Neural progenitor cell (in vitro differentiated cells): ENCODE measurements at regions not wholly inside any gene's neighbourhood (a gene's known extent, or its start where the extent isn't known, plus 50 kb on each side); places are given as distances from the start of the nearest gene placed in this dataset.

Experiments used
- DNase-seq: peaks from one replicate; pipeline ENCODE4 v3.0.0-alpha.2; 2016; ENCODE audit warnings: low spot score
- H2AFZ ChIP-seq: fragments of 200-600 bp; sonication (generic); replicated peaks from 2 replicates; pipeline ENCODE4 v1.6.1; 2016; ENCODE audit warnings: antibody characterized with exemption
- H3F3A ChIP-seq: fragments of 200-600 bp; sonication (generic); 2 replicates; pipeline ENCODE4 v1.6.1; 2016; ENCODE audit warnings: antibody characterized with exemption, low read depth
- H3K27ac ChIP-seq: fragments of 200-600 bp; sonication (generic); 2 replicates; pipeline ENCODE4 v1.5.1; 2016; ENCODE audit warnings: mild to moderate bottlenecking
- H3K27me3 ChIP-seq: fragments of 200-600 bp; sonication (generic); 2 replicates; pipeline ENCODE4 v1.6.1; 2016; ENCODE audit warnings: mild to moderate bottlenecking, moderate library complexity
- H3K36me3 ChIP-seq: fragments of 200-600 bp; sonication (generic); 2 replicates; pipeline ENCODE4 v1.5.1; 2016
- H3K4me1 ChIP-seq: fragments of 200-600 bp; sonication (generic); 2 replicates; pipeline ENCODE4 v1.6.1; 2016; ENCODE audit warnings: mixed run types
- H3K4me2 ChIP-seq: fragments of 200-600 bp; sonication (generic); 2 replicates; pipeline ENCODE4 v1.6.1; 2016
- H3K4me3 ChIP-seq: fragments of 200-600 bp; sonication (generic); 2 replicates; pipeline ENCODE4 v1.5.1; 2016
- H3K79me2 ChIP-seq: fragments of 200-600 bp; sonication (generic); 2 replicates; pipeline ENCODE4 v1.6.1; 2016; ENCODE audit warnings: low read depth
- H3K9ac ChIP-seq: fragments of 200-600 bp; sonication (generic); 2 replicates; pipeline ENCODE4 v1.6.1; 2016
- H3K9me3 ChIP-seq: fragments of 200-600 bp; sonication (generic); 2 replicates; pipeline ENCODE4 v1.5.1; 2016; ENCODE audit warnings: low read depth
- H4K20me1 ChIP-seq: fragments of 200-600 bp; sonication (generic); 2 replicates; pipeline ENCODE4 v1.6.1; 2016; ENCODE audit warnings: low read depth
- H3K27ac Mint-ChIP-seq: 3 replicates; pipeline ENCODE4 v1.8.0; 2021; ENCODE audit warnings: mixed read lengths
- H3K27me3 Mint-ChIP-seq: 2 replicates; pipeline ENCODE4 v1.8.0; 2022; ENCODE audit warnings: low read depth, mild to moderate bottlenecking, inconsistent platforms, moderate library complexity, mixed read lengths; ENCODE audit not compliant: insufficient read depth
- H3K36me3 Mint-ChIP-seq: 3 replicates; pipeline ENCODE4 v1.8.0; 2021; ENCODE audit warnings: mixed read lengths
- H3K4me1 Mint-ChIP-seq: 3 replicates; pipeline ENCODE4 v1.8.0; 2021; ENCODE audit warnings: mixed read lengths
- H3K4me3 Mint-ChIP-seq: 3 replicates; pipeline ENCODE4 v1.8.0; 2021; ENCODE audit warnings: mild to moderate bottlenecking, moderate library complexity, mixed read lengths
- H3K9me3 Mint-ChIP-seq: 3 replicates; pipeline ENCODE4 v1.8.0; 2020; ENCODE audit warnings: mixed read lengths
- EZH2 ChIP-seq: fragments of 200-600 bp; sonication (generic); IDR thresholded peaks from 2 replicates; pipeline ENCODE4 v1.6.1; 2017; ENCODE audit warnings: antibody characterized with exemption, mild to moderate bottlenecking, moderate library complexity
- EZH2phosphoT487 ChIP-seq: fragments of 200-600 bp; sonication (generic); IDR thresholded peaks from 2 replicates; pipeline ENCODE4 v1.6.1; 2017; ENCODE audit warnings: antibody characterized with exemption
- TF ChIP-seq, protein P1 (sequence below): fragments of 200-600 bp; sonication (generic); IDR thresholded peaks from 2 replicates; pipeline ENCODE4 v1.5.1; 2017; ENCODE audit warnings: antibody characterized with exemption, mild to moderate bottlenecking

GRCh38 chr2:242012956-242013764 lies 143.6 kb downstream of the RTP5 start:
- Mint-ChIP-seq H3K4me1 (no peaks in the 10 kb centered on the region), H3K36me3 (no peaks in the 10 kb centered on the region), H3K27me3 (peaks cover 7% of the 10 kb centered on the region), H3K9me3 (peaks cover 1% of the 10 kb centered on the region), H3K4me3 (no peak overlapping the region), H3K27ac (no peak overlapping the region)
- Histone ChIP-seq H3K9ac (no peak overlapping the region), H3K9me3 (no peaks in the 10 kb centered on the region), H3F3A (peaks cover 3% of the 10 kb centered on the region), H3K27ac (no peak overlapping the region), H3K4me1 (no peaks in the 10 kb centered on the region), H3K27me3 (no peaks in the 10 kb centered on the region), H2AFZ (no peak overlapping the region), H4K20me1 (no peaks in the 10 kb centered on the region), H3K79me2 (no peaks in the 10 kb centered on the region), H3K4me2 (no peak overlapping the region), H3K36me3 (no peaks in the 10 kb centered on the region), H3K4me3 (no peak overlapping the region)
- TF ChIP-seq EZH2phosphoT487 (no peak), EZH2 (no peak)
- TF ChIP-seq, protein P1, sequence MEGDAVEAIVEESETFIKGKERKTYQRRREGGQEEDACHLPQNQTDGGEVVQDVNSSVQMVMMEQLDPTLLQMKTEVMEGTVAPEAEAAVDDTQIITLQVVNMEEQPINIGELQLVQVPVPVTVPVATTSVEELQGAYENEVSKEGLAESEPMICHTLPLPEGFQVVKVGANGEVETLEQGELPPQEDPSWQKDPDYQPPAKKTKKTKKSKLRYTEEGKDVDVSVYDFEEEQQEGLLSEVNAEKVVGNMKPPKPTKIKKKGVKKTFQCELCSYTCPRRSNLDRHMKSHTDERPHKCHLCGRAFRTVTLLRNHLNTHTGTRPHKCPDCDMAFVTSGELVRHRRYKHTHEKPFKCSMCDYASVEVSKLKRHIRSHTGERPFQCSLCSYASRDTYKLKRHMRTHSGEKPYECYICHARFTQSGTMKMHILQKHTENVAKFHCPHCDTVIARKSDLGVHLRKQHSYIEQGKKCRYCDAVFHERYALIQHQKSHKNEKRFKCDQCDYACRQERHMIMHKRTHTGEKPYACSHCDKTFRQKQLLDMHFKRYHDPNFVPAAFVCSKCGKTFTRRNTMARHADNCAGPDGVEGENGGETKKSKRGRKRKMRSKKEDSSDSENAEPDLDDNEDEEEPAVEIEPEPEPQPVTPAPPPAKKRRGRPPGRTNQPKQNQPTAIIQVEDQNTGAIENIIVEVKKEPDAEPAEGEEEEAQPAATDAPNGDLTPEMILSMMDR, result no peak
- DNase-seq, result no peak

DNA sequence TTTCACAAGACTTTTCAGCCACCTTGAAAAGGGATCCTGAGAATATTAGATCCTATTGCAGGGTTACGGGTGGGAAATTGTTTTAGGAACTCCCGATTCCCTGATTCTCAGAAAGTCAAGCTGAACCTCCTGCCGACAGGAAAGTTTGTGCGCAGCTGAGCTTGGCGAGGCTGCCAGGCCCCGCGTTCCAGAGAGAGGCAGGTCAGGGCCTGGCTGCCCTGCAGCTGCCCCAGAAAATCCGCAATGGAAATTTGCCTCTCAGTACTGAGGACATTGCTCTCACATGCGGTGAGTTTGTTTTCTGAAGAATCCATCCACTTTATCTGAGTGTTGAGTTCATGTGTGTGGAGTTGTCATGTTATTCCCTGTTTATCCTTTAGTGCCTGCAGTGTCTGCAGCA lies 144.2 kb downstream of the RTP5 start:
- H3K4me1 ChIP-seq, result no peaks in the 10 kb centered on the region
- no peak for TF ChIP-seq EZH2phosphoT487
- no peak for TF ChIP-seq EZH2
- H3F3A ChIP-seq, result peaks cover 3% of the 10 kb centered on the region
- no peaks in the 10 kb centered on the region for H3K79me2 ChIP-seq
- DNase-seq, result no peak
- no peaks in the 10 kb centered on the region for H3K4me1 Mint-ChIP-seq
- no peak overlapping the region for H2AFZ ChIP-seq
- H3K36me3 Mint-ChIP-seq, result no peaks in the 10 kb centered on the region
- no peaks in the 10 kb centered on the region for H3K9me3 ChIP-seq
- H3K4me3 ChIP-seq, result no peak overlapping the region
- H3K9ac ChIP-seq, result no peak overlapping the region
- H4K20me1 ChIP-seq, result no peaks in the 10 kb centered on the region
- no peak overlapping the region for H3K27ac Mint-ChIP-seq
- H3K9me3 Mint-ChIP-seq, result peaks cover 1% of the 10 kb centered on the region
- H3K27me3 Mint-ChIP-seq, result peaks cover 7% of the 10 kb centered on the region
- no peaks in the 10 kb centered on the region for H3K36me3 ChIP-seq
- H3K27ac ChIP-seq, result no peak overlapping the region
- no peak overlapping the region for H3K4me3 Mint-ChIP-seq
- H3K27me3 ChIP-seq, result no peaks in the 10 kb centered on the region
- H3K4me2 ChIP-seq, result no peak overlapping the region

GRCh38 chr2:242015108-242016065 lies 145.9 kb downstream of the RTP5 start:
- no peak for DNase-seq
- TF ChIP-seq EZH2phosphoT487 (no peak), EZH2 (no peak)
- TF ChIP-seq, protein P1, result no peak
- Histone ChIP-seq H3K4me2 (no peak overlapping the region), H3K9ac (no peak overlapping the region), H3K4me3 (no peak overlapping the region), H2AFZ (no peak overlapping the region), H3K27ac (no peak overlapping the region), H3K79me2 (no peaks in the 10 kb centered on the region), H3K27me3 (no peaks in the 10 kb centered on the region), H4K20me1 (no peaks in the 10 kb centered on the region), H3K4me1 (no peaks in the 10 kb centered on the region), H3K9me3 (no peaks in the 10 kb centered on the region), H3K36me3 (no peaks in the 10 kb centered on the region), H3F3A (peaks cover 3% of the 10 kb centered on the region)
- Mint-ChIP-seq H3K4me1 (no peaks in the 10 kb centered on the region), H3K9me3 (peaks cover 1% of the 10 kb centered on the region), H3K36me3 (no peaks in the 10 kb centered on the region), H3K4me3 (no peak overlapping the region), H3K27ac (no peak overlapping the region), H3K27me3 (peaks cover 7% of the 10 kb centered on the region)
